GM06990 (cell line): ENCODE measurements at regions not wholly inside any gene's neighbourhood (a gene's known extent, or its start where the extent isn't known, plus 50 kb on each side); places are given as distances from the start of the nearest gene placed in this dataset.
"Not testable (repeated sequence)": the region's sequence is repeated elsewhere in the genome, so short reads cannot be mapped to it uniquely, and the experiment has no call there.

Source experiments
- DNase-seq: peaks from one replicate; pipeline ENCODE4 v3.0.0-alpha.2; 2011; ENCODE audit not compliant: insufficient read length; ENCODE audit errors: extremely low read depth
- H3K27me3 ChIP-seq: replicated peaks from 2 replicates; pipeline ENCODE4 v1.6.0; 2011; ENCODE audit warnings: low read length; ENCODE audit not compliant: control insufficient read depth, insufficient read depth
- H3K36me3 ChIP-seq: 2 replicates; pipeline ENCODE4 v1.5.1; 2011; ENCODE audit warnings: low read length; ENCODE audit not compliant: control insufficient read depth, insufficient read depth
- H3K4me3 ChIP-seq: replicated peaks from 2 replicates; pipeline ENCODE4 v1.5.1; 2011; ENCODE audit warnings: low read depth, mild to moderate bottlenecking, control low read depth, low read length
- CTCF ChIP-seq: IDR thresholded peaks from 2 replicates; pipeline ENCODE4 v1.5.1; 2011; ENCODE audit warnings: low read length, control low read depth, mild to moderate bottlenecking, inconsistent platforms; ENCODE audit not compliant: insufficient read depth, poor library complexity, severe bottlenecking

DNA sequence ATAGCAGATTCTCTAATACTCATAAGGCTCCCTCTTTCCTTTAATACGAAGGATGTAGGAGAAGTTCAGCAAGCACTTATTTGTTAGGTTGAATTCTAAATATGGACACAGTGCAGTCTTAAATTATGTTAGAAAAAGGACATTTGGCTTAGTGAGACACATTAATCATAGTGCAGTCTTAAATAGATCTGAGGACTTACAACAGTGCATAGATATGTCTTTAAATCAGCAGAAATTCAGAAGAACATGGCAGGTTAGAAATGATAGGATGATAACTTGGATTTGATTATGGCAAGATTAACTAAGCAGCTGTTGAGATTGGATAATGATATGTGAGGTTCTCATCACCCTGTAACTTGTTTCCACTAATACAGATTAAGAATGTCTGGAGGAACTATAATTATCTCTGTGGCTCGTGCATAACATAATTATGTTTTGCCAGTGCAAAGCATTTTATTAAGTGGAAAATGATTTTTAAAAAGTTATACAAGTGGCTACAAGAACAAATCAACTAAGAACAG lies 485.9 kb downstream of the USP25 start:
- no peaks in the 10 kb centered on the region for H3K36me3 ChIP-seq
- no peaks in the 10 kb centered on the region for H3K27me3 ChIP-seq
- no peak for TF ChIP-seq CTCF
- no peak for DNase-seq
- H3K4me3 ChIP-seq = no peak overlapping the region

GRCh38 chr21:16216288-16216962 lies 486.6 kb downstream of the USP25 start:
- DNase-seq = no peak
- Histone ChIP-seq H3K4me3 (no peak overlapping the region), H3K27me3 (no peaks in the 10 kb centered on the region), H3K36me3 (no peaks in the 10 kb centered on the region)
- TF ChIP-seq CTCF = no peak

DNA sequence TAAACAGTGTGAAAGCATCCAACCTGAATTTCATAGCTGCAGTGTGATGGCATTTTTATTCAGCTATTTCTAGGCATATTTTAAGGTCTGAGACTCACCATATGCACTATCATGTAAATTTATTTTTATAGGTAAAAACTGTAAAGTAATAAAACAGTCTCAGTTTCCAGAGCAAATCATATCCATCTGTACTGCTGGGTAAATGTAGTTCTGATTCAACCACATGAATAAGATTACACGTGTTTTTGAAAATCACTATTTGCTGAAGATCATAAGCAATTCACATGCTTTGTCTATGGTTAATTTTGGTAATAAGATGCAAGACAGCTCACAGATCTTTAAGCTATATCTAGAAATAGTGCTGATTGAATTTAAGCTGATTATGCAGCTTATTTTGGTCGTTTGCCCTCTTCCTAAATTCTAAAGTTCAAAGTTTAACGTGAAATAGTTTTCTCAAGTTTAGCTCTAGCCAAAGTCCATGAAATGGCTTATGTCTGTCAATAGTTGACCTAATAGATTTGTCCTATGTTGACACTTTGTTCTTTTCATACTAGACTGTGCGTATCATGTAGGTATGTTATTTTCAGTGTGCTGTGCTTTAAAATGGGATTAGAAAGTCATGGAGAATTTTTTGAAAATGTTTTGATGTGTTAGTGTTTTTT lies 489.0 kb downstream of the USP25 start:
- Histone ChIP-seq H3K36me3 (no peaks in the 10 kb centered on the region), H3K4me3 (no peak overlapping the region), H3K27me3 (no peaks in the 10 kb centered on the region)
- TF ChIP-seq CTCF = no peak
- DNase-seq = no peak

DNA sequence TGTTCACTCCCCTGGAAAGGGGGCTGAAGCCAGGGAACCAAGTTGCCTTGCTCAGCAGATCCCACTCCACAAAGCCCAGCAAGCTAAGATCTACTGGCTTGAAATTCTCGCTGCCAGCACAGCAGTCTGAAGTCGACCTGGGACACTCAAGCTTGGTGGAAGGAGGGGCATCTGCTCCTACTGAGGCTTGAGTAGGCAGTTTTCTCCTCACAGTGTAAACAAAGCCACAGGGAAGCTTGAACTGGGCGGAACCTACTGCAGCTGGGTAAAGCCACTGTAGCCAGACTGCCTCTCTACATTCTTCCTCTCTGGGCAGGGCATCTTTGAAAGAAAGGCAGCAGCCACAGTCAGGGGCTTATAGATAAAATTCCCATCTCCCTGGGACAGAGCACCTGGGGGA lies 495.0 kb downstream of the USP25 start:
- H3K4me3 ChIP-seq, DNase-seq, H3K36me3 ChIP-seq: not testable (repeated sequence)

DNA sequence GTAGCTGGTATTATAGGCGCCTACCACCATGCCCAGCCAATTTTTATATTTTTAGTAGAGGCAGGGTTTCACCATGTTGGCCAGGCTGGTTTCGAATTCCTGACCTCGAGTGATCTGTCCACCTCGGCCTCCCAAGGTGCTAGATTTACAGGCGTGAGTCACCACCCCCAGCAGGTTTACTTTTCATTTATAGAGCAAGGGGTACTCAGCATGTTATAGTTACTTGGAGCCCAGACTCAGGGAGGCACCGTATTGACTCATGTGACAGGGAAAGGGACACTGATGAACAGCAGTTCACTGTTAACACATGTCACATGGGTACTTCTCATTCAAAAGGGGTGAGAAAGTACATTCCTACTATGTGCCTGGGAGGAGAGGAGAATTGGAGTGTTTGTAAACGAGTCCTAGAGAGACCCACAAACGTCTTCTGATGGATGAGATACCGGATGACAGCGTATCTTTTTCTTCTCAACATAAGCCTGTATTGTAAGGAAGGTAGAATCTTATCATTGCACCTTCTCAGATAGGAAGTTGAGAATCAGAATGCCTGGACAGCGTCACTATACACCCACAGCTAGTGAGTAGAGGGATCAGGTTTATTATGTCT lies 510.0 kb downstream of the USP25 start:
- Histone ChIP-seq H3K4me3 (no peak overlapping the region), H3K27me3 (no peaks in the 10 kb centered on the region), H3K36me3 (no peaks in the 10 kb centered on the region)
- DNase-seq = no peak
- TF ChIP-seq CTCF = no peak

More for the DNA sequence above, 495.0 kb downstream of the USP25 start:
- H3K27me3 ChIP-seq = not testable (repeated sequence)

- DNase-seq = no peak
- no peaks in the 10 kb centered on the region for H3K36me3 ChIP-seq
- no peaks in the 10 kb centered on the region for H3K27me3 ChIP-seq
- TF ChIP-seq CTCF = no peak
- H3K4me3 ChIP-seq = no peak overlapping the region
Observed at GRCh38 chr21:16241016-16241415, 511.2 kb downstream of the USP25 start.
